A673 (cell line): ENCODE measurements at regions not wholly inside any gene's neighbourhood (a gene's known extent, or its start where the extent isn't known, plus 50 kb on each side); places are given as distances from the start of the nearest gene placed in this dataset.

Source experiments
- BruUV-seq: library from RNA; stranded (reverse); fragments of 400-500 nt; replicated peaks from 2 replicates; lab custom pipeline; 2021; lab: Mats Ljungman, UMichigan
- CTCF ChIA-PET: fragments of 300-600 bp; sonication (Branson Sonifier 250); formaldehyde crosslinking; loops from one replicate; lab custom pipeline; 2022; ENCODE audit warnings: antibody characterized with exemption; lab: Charles Lee
- POLR2A ChIA-PET: fragments of 300-600 bp; sonication (Branson Sonifier 250); formaldehyde crosslinking; loops from one replicate; lab custom pipeline; 2022; ENCODE audit warnings: antibody characterized with exemption; ENCODE audit not compliant: low non-redundant PET; lab: Charles Lee
- DNase-seq: peaks from one replicate; pipeline ENCODE4 v3.0.0-alpha.2; 2015; ENCODE audit warnings: low spot score
- H3K27ac ChIP-seq: fragments of 200-600 bp; sonication (generic); 2 replicates; pipeline ENCODE4 v1.5.1; 2016; ENCODE audit warnings: mixed run types, low read depth, mild to moderate bottlenecking, mixed read lengths, antibody characterized with exemption, low read length; ENCODE audit not compliant: poor library complexity, severe bottlenecking
- H3K27me3 ChIP-seq: fragments of 200-600 bp; sonication (generic); replicated peaks from 2 replicates; pipeline ENCODE4 v1.6.1; 2017; ENCODE audit warnings: mixed run types, low read depth, mild to moderate bottlenecking, mixed read lengths, antibody characterized with exemption, low read length; ENCODE audit not compliant: insufficient read depth, poor library complexity
- H3K36me3 ChIP-seq: fragments of 200-600 bp; sonication (generic); 2 replicates; pipeline ENCODE4 v1.6.1; 2016; ENCODE audit warnings: mixed run types, mild to moderate bottlenecking, mixed read lengths, antibody characterized with exemption, low read length; ENCODE audit not compliant: insufficient read depth, poor library complexity, severe bottlenecking
- H3K4me1 ChIP-seq: fragments of 200-600 bp; sonication (generic); 2 replicates; pipeline ENCODE4 v1.6.1; 2017; ENCODE audit warnings: mixed run types, mild to moderate bottlenecking, mixed read lengths, antibody characterized with exemption, low read length; ENCODE audit not compliant: insufficient read depth, poor library complexity, severe bottlenecking
- H3K4me3 ChIP-seq: fragments of 200-600 bp; sonication (generic); 2 replicates; pipeline ENCODE4 v1.5.1; 2016; ENCODE audit warnings: low read depth, mixed run types, mild to moderate bottlenecking, mixed read lengths, low read length; ENCODE audit not compliant: poor library complexity, severe bottlenecking
- H3K9me3 ChIP-seq: fragments of 200-600 bp; sonication (generic); 2 replicates; pipeline ENCODE4 v1.6.1; 2016; ENCODE audit warnings: mixed run types, low read depth, mild to moderate bottlenecking, mixed read lengths, antibody characterized with exemption, low read length; ENCODE audit not compliant: poor library complexity, severe bottlenecking
- CTCF ChIP-seq: fragments of 300-800, 200-600 bp; sonication (generic); conservative IDR thresholded peaks from 2 replicates; pipeline ENCODE4 v1.5.1; 2017; ENCODE audit warnings: low read depth, mild to moderate bottlenecking, antibody characterized with exemption, low read length, moderate library complexity, mixed read lengths
- EZH2 ChIP-seq: fragments of 200-600 bp; sonication (generic); IDR thresholded peaks from 2 replicates; pipeline ENCODE4 v1.6.1; 2017; ENCODE audit warnings: borderline replicate concordance, low read depth, mild to moderate bottlenecking, mixed read lengths, antibody characterized with exemption, low read length; ENCODE audit not compliant: poor library complexity, severe bottlenecking
- intact Hi-C: fragments of 100-400 bp; cut with micrococcal nuclease; formaldehyde crosslinking; loops from one replicate; pipeline ENCODE4 v1.10.0; 2022; ENCODE audit not compliant: unreplicated experiment

- TF ChIP-seq CTCF (no peak), EZH2 (no peak)
- Histone ChIP-seq H3K36me3 (no peaks in the 10 kb centered on the region), H3K27ac (peak overlapping the region; percentile 91), H3K4me1 (peaks cover 65% of the 10 kb centered on the region), H3K9me3 (no peaks in the 10 kb centered on the region), H3K27me3 (no peaks in the 10 kb centered on the region), H3K4me3 (no peak overlapping the region)
- no TSS peak for BruUV-seq
- intact Hi-C loops = no loop called here
- ChIA-PET CTCF (no interaction called here), POLR2A (no interaction called here)
- no peak for DNase-seq
Measured at GRCh38 chr20:21573259-21573658, 59.4 kb upstream of the NKX2-2 start.

GRCh38 chr20:21571841-21572690 is 58.2 kb upstream of the NKX2-2 start:
- intact Hi-C loops = loop anchor here (1.0 to 2.0 kb wide), 2 partner anchors 43 to 336 kb away; no protein-coding TSS in a partner anchor
- DNase-seq = peak; percentile 61
- TF ChIP-seq EZH2 (no peak), CTCF (peak; percentile 92)
- no peaks in the 10 kb centered on the region for H3K9me3 ChIP-seq
- H3K4me3 ChIP-seq = no peak overlapping the region
- POLR2A ChIA-PET = no interaction called here
- no peaks in the 10 kb centered on the region for H3K36me3 ChIP-seq
- CTCF ChIA-PET = interaction anchor here (1.0 to 1.4 kb wide), 2 partner anchors 17 to 43 kb away, joined by 3 to 4 read pairs; no protein-coding TSS in a partner anchor
- H3K4me1 ChIP-seq = peaks cover 53% of the 10 kb centered on the region
- no peaks in the 10 kb centered on the region for H3K27me3 ChIP-seq
- no TSS peak for BruUV-seq
- peak overlapping the region; percentile 71 for H3K27ac ChIP-seq

- ChIA-PET CTCF (no interaction called here), POLR2A (interaction anchor here (0.6 kb wide), 1 partner anchor 16 kb away, joined by 3 read pairs; no protein-coding TSS in a partner anchor)
- intact Hi-C loops = loop anchor here (2.0 kb wide), 1 partner anchor 42 kb away; no protein-coding TSS in a partner anchor
- TF ChIP-seq EZH2 (no peak), CTCF (no peak)
- Histone ChIP-seq H3K4me3 (no peak overlapping the region), H3K36me3 (no peaks in the 10 kb centered on the region), H3K27me3 (no peaks in the 10 kb centered on the region), H3K9me3 (peaks cover 4% of the 10 kb centered on the region), H3K4me1 (peaks cover 41% of the 10 kb centered on the region), H3K27ac (peak overlapping the region; percentile 71)
- no peak for DNase-seq
- no TSS peak for BruUV-seq
Measured at GRCh38 chr20:21570285-21570992, 56.6 kb upstream of the NKX2-2 start.
